ENCODE measurements at regions not wholly inside any gene's neighbourhood (a gene's known extent, or its start where the extent isn't known, plus 50 kb on each side); places are given as distances from the start of the nearest gene placed in this dataset.

- H3K9me3 Mint-ChIP-seq: no peaks in the 10 kb centered on the region
- TF ChIP-seq ELF4 (CRISPR knock-in tag; IDR thresholded peaks at IDR 0.05; ENCODE audit: low read depth) (no peak), MLX (CRISPR knock-in tag; IDR thresholded peaks at IDR 0.05) (no peak), MAX (CRISPR knock-in tag; IDR thresholded peaks at IDR 0.05) (no peak), JAZF1 (CRISPR knock-in tag; IDR thresholded peaks at IDR 0.05) (no peak), NFE2L1 (CRISPR knock-in tag; IDR thresholded peaks at IDR 0.05) (no peak), TEAD1 (CRISPR knock-in tag; IDR thresholded peaks at IDR 0.05) (no peak), ZBTB21 (CRISPR knock-in tag; IDR thresholded peaks at IDR 0.05; ENCODE audit: borderline replicate concordance) (no peak)
- TF ChIP-seq, protein P1, sequence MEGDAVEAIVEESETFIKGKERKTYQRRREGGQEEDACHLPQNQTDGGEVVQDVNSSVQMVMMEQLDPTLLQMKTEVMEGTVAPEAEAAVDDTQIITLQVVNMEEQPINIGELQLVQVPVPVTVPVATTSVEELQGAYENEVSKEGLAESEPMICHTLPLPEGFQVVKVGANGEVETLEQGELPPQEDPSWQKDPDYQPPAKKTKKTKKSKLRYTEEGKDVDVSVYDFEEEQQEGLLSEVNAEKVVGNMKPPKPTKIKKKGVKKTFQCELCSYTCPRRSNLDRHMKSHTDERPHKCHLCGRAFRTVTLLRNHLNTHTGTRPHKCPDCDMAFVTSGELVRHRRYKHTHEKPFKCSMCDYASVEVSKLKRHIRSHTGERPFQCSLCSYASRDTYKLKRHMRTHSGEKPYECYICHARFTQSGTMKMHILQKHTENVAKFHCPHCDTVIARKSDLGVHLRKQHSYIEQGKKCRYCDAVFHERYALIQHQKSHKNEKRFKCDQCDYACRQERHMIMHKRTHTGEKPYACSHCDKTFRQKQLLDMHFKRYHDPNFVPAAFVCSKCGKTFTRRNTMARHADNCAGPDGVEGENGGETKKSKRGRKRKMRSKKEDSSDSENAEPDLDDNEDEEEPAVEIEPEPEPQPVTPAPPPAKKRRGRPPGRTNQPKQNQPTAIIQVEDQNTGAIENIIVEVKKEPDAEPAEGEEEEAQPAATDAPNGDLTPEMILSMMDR (IDR thresholded peaks at IDR 0.05): no peak
- CTCF ChIA-PET: no interaction called here
- ATAC-seq: no peak
- no peak overlapping the region for H3K4me3 Mint-ChIP-seq
- DNase-seq (ENCODE audit: low spot score): no peak
- H3K4me1 Mint-ChIP-seq: no peaks in the 10 kb centered on the region
- POLR2A ChIA-PET: no interaction called here
- no peak overlapping the region for H3K27ac Mint-ChIP-seq
- no peaks in the 10 kb centered on the region for H3K27me3 Mint-ChIP-seq (ENCODE audit: low read depth)
- no peaks in the 10 kb centered on the region for H3K36me3 Mint-ChIP-seq
Measured at GRCh38 chr9:116015855-116016254, 137.7 kb upstream of the PAPPA start.

- Mint-ChIP-seq H3K9me3 (no peaks in the 10 kb centered on the region), H3K27ac (no peak overlapping the region), H3K27me3 (ENCODE audit: low read depth) (no peaks in the 10 kb centered on the region; the same call in 1 of the 2 replicates), H3K4me1 (no peaks in the 10 kb centered on the region), H3K4me3 (no peak overlapping the region), H3K36me3 (no peaks in the 10 kb centered on the region)
- TF ChIP-seq KAT7 (CRISPR knock-in tag; IDR thresholded peaks at IDR 0.05; ENCODE audit: borderline replicate concordance) (no peak), ZNF423 (CRISPR knock-in tag; IDR thresholded peaks at IDR 0.05) (no peak), ZNF232 (CRISPR knock-in tag; IDR thresholded peaks at IDR 0.05) (no peak), FOXJ3 (CRISPR knock-in tag; IDR thresholded peaks at IDR 0.05; ENCODE audit: borderline replicate concordance) (no peak), MYBL2 (CRISPR knock-in tag; IDR thresholded peaks at IDR 0.05) (no peak), GRHL2 (CRISPR knock-in tag; IDR thresholded peaks at IDR 0.05; ENCODE audit: insufficient replicate concordance, severe bottlenecking) (no peak), IRF1 (CRISPR knock-in tag; IDR thresholded peaks at IDR 0.05) (no peak), ZNF219 (CRISPR knock-in tag; IDR thresholded peaks at IDR 0.05; ENCODE audit: borderline replicate concordance) (no peak), SMAD3 (CRISPR knock-in tag; IDR thresholded peaks at IDR 0.05; ENCODE audit: borderline replicate concordance) (no peak)
- DNase-seq (ENCODE audit: low spot score): no peak
- no peak for ATAC-seq
- ChIA-PET CTCF (no interaction called here), POLR2A (no interaction called here)
Measured at GRCh38 chr9:116020146-116020545, 133.4 kb upstream of the PAPPA start.

GRCh38 chr9:116020801-116021200 is 132.8 kb upstream of the PAPPA start:
- POLR2A ChIA-PET: no interaction called here
- TF ChIP-seq STAT6 (CRISPR knock-in tag; conservative IDR thresholded peaks at IDR 0.05; ENCODE audit: low read depth) (no peak), CREB1 (CRISPR knock-in tag; IDR thresholded peaks at IDR 0.05) (no peak), SMAD3 (CRISPR knock-in tag; IDR thresholded peaks at IDR 0.05; ENCODE audit: borderline replicate concordance) (no peak)
- TF ChIP-seq, protein P2, sequence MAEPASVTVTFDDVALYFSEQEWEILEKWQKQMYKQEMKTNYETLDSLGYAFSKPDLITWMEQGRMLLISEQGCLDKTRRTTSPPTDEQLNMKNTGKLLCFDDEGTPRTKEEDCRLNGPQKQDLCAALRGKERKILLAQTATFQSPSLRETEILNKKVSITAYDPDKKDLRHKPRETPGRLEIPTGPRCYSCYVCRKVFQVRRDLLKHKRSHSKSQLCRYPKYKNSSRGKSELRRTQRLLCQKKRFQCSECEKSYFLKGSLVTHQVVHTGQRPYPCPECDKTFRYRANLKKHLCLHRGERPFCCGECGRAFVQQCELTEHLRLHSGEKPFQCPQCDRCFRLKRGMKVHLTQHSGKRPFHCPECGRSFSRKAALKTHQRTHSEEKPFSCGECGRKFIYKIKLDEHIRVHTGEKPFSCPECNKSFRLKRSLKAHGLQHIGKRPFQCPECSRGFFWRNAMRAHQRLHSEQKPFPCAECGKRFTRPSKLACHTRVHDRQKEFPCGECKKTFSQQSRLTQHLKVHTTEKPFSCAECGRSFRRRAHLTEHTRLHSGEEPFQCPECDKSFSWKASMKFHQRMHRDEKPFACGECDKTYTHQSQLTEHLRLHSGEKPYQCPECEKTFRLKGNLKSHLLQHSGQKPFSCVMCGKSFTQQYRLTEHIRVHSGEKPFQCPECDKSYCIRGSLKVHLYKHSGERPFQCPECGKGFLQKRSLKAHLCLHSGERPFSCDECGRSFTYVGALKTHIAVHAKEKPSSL (CRISPR knock-in tag; conservative IDR thresholded peaks at IDR 0.05): no peak
- TF ChIP-seq, protein P3, sequence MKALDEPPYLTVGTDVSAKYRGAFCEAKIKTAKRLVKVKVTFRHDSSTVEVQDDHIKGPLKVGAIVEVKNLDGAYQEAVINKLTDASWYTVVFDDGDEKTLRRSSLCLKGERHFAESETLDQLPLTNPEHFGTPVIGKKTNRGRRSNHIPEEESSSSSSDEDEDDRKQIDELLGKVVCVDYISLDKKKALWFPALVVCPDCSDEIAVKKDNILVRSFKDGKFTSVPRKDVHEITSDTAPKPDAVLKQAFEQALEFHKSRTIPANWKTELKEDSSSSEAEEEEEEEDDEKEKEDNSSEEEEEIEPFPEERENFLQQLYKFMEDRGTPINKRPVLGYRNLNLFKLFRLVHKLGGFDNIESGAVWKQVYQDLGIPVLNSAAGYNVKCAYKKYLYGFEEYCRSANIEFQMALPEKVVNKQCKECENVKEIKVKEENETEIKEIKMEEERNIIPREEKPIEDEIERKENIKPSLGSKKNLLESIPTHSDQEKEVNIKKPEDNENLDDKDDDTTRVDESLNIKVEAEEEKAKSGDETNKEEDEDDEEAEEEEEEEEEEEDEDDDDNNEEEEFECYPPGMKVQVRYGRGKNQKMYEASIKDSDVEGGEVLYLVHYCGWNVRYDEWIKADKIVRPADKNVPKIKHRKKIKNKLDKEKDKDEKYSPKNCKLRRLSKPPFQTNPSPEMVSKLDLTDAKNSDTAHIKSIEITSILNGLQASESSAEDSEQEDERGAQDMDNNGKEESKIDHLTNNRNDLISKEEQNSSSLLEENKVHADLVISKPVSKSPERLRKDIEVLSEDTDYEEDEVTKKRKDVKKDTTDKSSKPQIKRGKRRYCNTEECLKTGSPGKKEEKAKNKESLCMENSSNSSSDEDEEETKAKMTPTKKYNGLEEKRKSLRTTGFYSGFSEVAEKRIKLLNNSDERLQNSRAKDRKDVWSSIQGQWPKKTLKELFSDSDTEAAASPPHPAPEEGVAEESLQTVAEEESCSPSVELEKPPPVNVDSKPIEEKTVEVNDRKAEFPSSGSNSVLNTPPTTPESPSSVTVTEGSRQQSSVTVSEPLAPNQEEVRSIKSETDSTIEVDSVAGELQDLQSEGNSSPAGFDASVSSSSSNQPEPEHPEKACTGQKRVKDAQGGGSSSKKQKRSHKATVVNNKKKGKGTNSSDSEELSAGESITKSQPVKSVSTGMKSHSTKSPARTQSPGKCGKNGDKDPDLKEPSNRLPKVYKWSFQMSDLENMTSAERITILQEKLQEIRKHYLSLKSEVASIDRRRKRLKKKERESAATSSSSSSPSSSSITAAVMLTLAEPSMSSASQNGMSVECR (CRISPR knock-in tag; IDR thresholded peaks at IDR 0.05; ENCODE audit: borderline replicate concordance): no peak

More at GRCh38 chr9:116020801-116021200, 132.8 kb upstream of the PAPPA start:
- no peak for DNase-seq (ENCODE audit: low spot score)
- Mint-ChIP-seq H3K27me3 (ENCODE audit: low read depth) (no peaks in the 10 kb centered on the region; the same call in 1 of the 2 replicates), H3K4me1 (no peaks in the 10 kb centered on the region), H3K4me3 (no peak overlapping the region), H3K9me3 (no peaks in the 10 kb centered on the region), H3K27ac (no peak overlapping the region), H3K36me3 (no peaks in the 10 kb centered on the region)
- CTCF ChIA-PET: no interaction called here
- ATAC-seq: no peak
